ENCODE measurements at regions not wholly inside any gene's neighbourhood (a gene's known extent, or its start where the extent isn't known, plus 50 kb on each side); places are given as distances from the start of the nearest gene placed in this dataset.
"Not testable (repeated sequence)": the region's sequence is repeated elsewhere in the genome, so short reads cannot be mapped to it uniquely, and the experiment has no call there.

DNA sequence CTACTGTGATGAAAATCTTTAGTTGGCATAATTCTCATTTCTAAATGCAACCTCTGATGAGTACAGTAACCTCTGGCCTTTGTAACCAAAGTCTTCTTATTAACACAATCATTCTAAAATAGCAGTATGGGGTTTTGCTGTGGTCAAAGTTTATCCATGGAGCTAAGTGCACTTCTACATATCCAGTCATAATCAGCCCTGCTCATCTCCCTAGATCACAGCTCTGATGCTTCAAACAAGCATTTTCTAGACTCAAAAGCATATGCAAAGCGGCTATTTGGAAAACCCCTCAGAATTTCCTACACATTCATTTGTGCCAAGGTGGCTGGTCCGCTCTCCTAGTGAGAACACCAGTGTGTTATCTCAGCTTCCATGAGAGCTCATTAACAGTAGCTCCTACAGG, 418.6 kb downstream of the MRPL39 start:
- TF ChIP-seq, protein P1, sequence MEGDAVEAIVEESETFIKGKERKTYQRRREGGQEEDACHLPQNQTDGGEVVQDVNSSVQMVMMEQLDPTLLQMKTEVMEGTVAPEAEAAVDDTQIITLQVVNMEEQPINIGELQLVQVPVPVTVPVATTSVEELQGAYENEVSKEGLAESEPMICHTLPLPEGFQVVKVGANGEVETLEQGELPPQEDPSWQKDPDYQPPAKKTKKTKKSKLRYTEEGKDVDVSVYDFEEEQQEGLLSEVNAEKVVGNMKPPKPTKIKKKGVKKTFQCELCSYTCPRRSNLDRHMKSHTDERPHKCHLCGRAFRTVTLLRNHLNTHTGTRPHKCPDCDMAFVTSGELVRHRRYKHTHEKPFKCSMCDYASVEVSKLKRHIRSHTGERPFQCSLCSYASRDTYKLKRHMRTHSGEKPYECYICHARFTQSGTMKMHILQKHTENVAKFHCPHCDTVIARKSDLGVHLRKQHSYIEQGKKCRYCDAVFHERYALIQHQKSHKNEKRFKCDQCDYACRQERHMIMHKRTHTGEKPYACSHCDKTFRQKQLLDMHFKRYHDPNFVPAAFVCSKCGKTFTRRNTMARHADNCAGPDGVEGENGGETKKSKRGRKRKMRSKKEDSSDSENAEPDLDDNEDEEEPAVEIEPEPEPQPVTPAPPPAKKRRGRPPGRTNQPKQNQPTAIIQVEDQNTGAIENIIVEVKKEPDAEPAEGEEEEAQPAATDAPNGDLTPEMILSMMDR (conservative IDR thresholded peaks at IDR 0.05; ENCODE audit: low read depth), result no peak
- CTCF ChIA-PET, result interaction anchor here (0.6 kb wide), 1 partner anchor 305 kb away, joined by 3 read pairs; no protein-coding TSS in a partner anchor
- no peak for DNase-seq (ENCODE audit: low spot score)
- no peak overlapping the region for H3K27ac ChIP-seq
- POLR2A ChIA-PET (ENCODE audit: low non-redundant PET), result no interaction called here

DNA sequence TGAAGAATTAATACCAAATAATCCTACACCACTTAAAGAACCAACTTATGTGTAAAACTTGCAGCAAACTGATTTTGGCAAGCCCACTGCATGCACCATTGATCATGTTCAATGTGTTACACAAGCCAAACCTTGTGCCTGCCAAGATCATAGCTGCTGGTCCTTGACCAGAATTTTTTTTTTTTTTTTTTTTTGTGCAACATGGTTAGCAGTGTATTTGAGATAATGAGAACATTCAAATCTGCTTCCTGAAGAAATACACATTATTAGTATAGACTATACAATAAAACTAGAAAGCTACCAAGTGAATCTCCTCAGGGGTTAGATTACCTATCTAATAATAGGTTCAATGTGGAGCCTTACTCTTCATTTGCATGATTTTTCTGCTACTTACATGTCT, 421.0 kb downstream of the MRPL39 start:
- CTCF ChIA-PET, result no interaction called here
- no peak overlapping the region for H3K27ac ChIP-seq
- TF ChIP-seq, protein P1 (conservative IDR thresholded peaks at IDR 0.05; ENCODE audit: low read depth), result no peak

DNA sequence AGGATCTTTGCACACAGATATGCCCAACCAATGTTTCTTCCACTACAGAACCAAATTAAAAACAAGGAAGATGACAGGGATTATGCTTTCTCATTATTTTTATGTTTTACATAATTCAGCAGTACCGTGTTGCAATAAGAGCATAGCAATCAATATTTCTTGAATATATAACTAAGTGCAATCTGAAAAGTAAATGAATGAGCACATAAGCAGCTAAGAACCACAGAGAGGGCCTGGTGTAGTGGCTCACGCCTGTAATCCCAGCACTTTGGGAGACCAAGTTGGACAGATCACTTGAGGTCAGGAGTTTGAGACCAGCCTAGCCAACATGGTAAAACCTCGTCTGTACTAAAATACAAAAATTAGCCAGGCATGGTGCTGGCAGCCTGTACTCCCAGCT, 423.7 kb downstream of the MRPL39 start:
- H3K27ac ChIP-seq, result no peak overlapping the region
- TF ChIP-seq, protein P1 (conservative IDR thresholded peaks at IDR 0.05; ENCODE audit: low read depth), result no peak
- POLR2A ChIA-PET (ENCODE audit: low non-redundant PET), result no interaction called here
- DNase-seq (ENCODE audit: low spot score), result no peak
- CTCF ChIA-PET, result no interaction called here

More for the DNA sequence above, 421.0 kb downstream of the MRPL39 start:
- POLR2A ChIA-PET (ENCODE audit: low non-redundant PET), result no interaction called here
- no peak for DNase-seq (ENCODE audit: low spot score)

DNA sequence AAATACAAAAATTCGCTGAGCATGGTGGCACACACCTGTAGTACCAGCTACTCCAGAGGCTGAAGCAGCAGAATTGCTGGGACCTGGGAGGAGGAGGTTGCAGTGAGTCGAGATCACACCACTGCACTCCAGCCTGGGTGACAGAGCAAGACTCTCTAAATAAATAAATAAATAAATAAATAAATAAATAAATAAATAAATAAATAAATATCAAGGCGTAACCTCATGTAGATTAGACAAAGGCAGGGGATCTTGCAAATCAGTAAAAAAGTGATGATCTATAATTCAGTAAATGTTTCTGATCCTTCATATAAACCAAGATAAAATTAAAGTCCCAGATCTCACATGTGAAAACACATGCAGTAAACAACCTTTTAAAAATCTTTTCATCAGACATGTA, 425.6 kb downstream of the MRPL39 start:
- H3K27ac ChIP-seq; POLR2A ChIA-PET (ENCODE audit: low non-redundant PET); DNase-seq (ENCODE audit: low spot score): not testable (repeated sequence)
- CTCF ChIA-PET, result interaction anchor here (0.6 kb wide), 1 partner anchor 12 kb away, joined by 3 read pairs; no protein-coding TSS in a partner anchor

DNA sequence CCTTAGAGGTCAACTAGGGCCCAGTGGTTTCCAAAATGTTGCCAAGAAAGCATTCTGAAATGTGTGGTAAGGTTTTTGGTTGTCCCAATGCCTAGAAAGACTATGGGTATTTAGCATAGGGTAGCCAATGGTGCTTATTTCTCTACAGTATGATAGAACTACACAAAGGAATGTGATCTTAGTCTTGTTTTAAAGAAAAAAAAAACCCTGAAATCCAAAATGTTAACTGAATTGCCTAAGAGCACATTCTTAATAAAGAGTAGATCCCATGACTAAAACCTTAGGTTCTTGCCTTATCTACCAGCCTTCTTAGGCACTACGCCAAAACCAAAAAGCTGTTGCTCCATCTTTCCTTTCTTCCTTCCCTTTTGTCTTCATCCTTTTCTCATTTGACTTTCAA, 428.2 kb downstream of the MRPL39 start:
- POLR2A ChIA-PET (ENCODE audit: low non-redundant PET), result no interaction called here
- H3K27ac ChIP-seq, result no peak overlapping the region
- TF ChIP-seq, protein P1 (conservative IDR thresholded peaks at IDR 0.05; ENCODE audit: low read depth), result no peak
- CTCF ChIA-PET, result no interaction called here
- DNase-seq (ENCODE audit: low spot score), result no peak

DNA sequence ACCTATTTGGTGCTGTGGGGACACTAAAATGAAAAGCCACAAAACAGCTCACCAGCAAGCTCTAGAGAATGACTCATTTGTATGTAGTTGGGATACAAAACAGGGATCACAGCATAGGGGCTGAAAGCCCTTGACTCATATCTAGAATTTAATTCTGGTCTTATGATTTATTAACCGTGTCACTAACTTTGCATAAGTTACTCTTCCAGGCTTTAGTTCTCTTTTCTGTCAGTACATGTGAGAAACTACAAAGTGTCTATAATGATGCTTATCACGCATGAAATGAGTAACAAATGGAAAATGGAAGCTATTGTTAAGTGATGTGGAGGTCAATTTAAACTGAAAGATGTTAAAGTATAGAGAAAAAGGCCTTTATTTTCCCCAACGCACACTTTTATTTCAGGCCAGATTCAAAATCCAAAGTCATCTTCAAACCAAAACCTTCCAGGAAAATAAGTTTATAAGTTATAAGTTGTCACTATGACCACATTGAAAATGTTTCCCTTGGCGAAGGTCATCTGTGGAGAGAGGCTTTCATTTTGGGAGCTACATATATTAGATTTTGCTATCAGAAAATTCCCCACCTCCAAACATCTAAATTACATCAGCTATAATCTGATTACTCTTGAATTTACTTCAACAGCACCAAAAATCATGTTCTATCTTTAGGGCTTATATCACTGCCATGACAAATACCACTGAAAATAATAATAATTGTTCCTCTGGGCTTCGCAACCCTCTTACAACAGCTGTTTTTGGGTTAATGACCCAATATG, 430.5 kb downstream of the MRPL39 start:
- DNase-seq (ENCODE audit: low spot score), result no peak
- CTCF ChIA-PET, result interaction anchor here (0.7 kb wide), 1 partner anchor 1209 kb away, joined by 3 read pairs; no protein-coding TSS in a partner anchor
- TF ChIP-seq, protein P1 (conservative IDR thresholded peaks at IDR 0.05; ENCODE audit: low read depth), result no peak
- POLR2A ChIA-PET (ENCODE audit: low non-redundant PET), result no interaction called here
- no peak overlapping the region for H3K27ac ChIP-seq

DNA sequence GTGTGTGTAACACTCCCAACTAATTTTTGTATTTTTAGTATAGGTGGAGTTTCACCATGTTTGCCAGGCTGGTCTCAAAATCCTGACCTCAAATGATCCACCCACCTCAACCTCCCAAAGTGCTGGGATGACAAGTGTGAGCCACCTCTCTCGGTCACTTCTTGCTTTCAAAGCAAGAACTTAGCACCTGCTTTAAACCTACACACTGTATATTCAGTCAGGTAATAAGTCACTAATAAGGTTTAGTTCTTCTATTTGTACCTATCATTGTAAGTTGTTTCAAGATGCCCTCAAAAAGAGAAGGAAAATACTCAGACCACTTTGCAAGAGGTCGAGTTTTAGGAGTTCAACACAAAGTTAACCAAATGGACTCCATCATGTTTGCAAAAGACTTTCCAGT, 431.3 kb downstream of the MRPL39 start:
- no peak for DNase-seq (ENCODE audit: low spot score)
- H3K27ac ChIP-seq, result no peak overlapping the region
- TF ChIP-seq, protein P1 (conservative IDR thresholded peaks at IDR 0.05; ENCODE audit: low read depth), result no peak
- CTCF ChIA-PET, result no interaction called here
- POLR2A ChIA-PET (ENCODE audit: low non-redundant PET), result no interaction called here

Data from RWPE1 (cell line).